Upper lobe of left lung (tissue), 6 donors: ENCODE measurements at regions not wholly inside any gene's neighbourhood (a gene's known extent, or its start where the extent isn't known, plus 50 kb on each side); places are given as distances from the start of the nearest gene placed in this dataset.
"Not testable (repeated sequence)": the region's sequence is repeated elsewhere in the genome, so short reads cannot be mapped to it uniquely, and the experiment has no call there.

Source experiments
- ATAC-seq, 2 donors: fragments of 200-7000 bp; cut with Tn5 transposase; one replicate each; pipeline ENCODE4 v1.9.1; 2022; ENCODE audit warnings: mild to moderate bottlenecking in 2 of 2, moderate library complexity in 2 of 2; ENCODE audit not compliant: low FRiP score in 2 of 2
- DNase-seq, 2 donors: peaks; one replicate each; pipeline ENCODE4 v3.0.0-alpha.2; 2019 to 2020
- H3K27ac ChIP-seq, 4 donors: fragments of 200-600 bp; sonication (generic); one replicate each; pipeline ENCODE4 v1.5.1; 2016 to 2019
- H3K27me3 ChIP-seq, 4 donors: fragments of 200-600 bp; sonication (generic); one replicate each; pipeline ENCODE4 v1.5.1; 2017 to 2019
- H3K36me3 ChIP-seq, 4 donors: fragments of 200-600 bp; sonication (generic); one replicate each; pipeline ENCODE4 v1.5.1; 2016 to 2019
- H3K4me1 ChIP-seq, 4 donors: fragments of 200-600 bp; sonication (generic); one replicate each; pipeline ENCODE4 v1.5.1; 2018 to 2019
- H3K4me3 ChIP-seq, 4 donors: fragments of 200-600 bp; sonication (generic); one replicate each; pipeline ENCODE4 v1.5.1; 2017 to 2019; ENCODE audit warnings: mild to moderate bottlenecking in 2 of 4, moderate library complexity in 1 of 4
- H3K9me3 ChIP-seq, 4 donors: fragments of 200-600 bp; sonication (generic); one replicate each; pipeline ENCODE4 v1.5.1; 2018 to 2019
- CTCF ChIP-seq, 6 experiments: fragments of 450-650 bp in 4 of 6; fragments of 200-600 bp in 2 of 6; sonication (generic) in 2 of 6; IDR thresholded peaks; one replicate each; pipeline ENCODE4 v1.5.1; 2016 to 2019; ENCODE audit warnings: antibody characterized with exemption in 6 of 6
- WGBS, 2 donors: methylation state at CpG; one replicate each; pipeline ENCODE4 v1.1.5; 2017 to 2018; 5-methylcytosine and 5-hydroxymethylcytosine counted together
- donor health status: DM: no; HTN: no; CAD: no; lungs with moderate emphysema.
- donor health status: DM: no; HTN: yes; CAD: no; lungs with severe emphysema.

- Histone ChIP-seq H3K36me3 (peaks cover 0 to 27% (median 5%) of the 10 kb centered on the region in 4 donors), H3K27ac (peak overlapping the region in 1 of 4 donors; percentile 0)
- 82 to 84% methylated on average over 10 of the region's 10 CpGs for WGBS, 2 donors
- peak in 1 of 2 donors; percentile 76 for DNase-seq
- H3K27me3 ChIP-seq, ATAC-seq, H3K9me3 ChIP-seq, H3K4me3 ChIP-seq, H3K4me1 ChIP-seq: not testable (repeated sequence)
Measured at GRCh38 chr5:34179453-34180190, 136.6 kb upstream of the C1QTNF3 start.

DNA sequence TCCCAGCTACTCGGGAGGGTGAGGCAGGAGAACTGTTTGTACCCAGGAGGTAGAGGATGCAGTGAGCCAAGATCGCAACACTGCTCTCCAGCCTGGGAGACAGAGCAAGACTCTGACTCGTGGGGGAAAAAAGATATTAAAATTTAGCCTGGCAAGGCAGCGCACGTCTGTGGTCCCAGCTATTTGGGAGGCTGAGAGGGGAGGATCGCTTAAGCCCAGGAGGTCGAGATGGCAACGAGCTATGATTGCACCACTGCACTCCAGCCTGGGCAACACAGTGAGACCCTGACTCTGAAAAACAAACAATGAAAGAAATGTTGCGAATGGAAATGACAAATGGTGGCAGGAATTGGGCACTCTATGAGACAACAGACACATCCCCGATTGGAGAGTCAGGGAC lies 137.2 kb upstream of the C1QTNF3 start:
- 93 to 96% methylated on average over 10 of the region's 10 CpGs for WGBS, 2 donors
- H3K27me3 ChIP-seq, H3K4me3 ChIP-seq, H3K27ac ChIP-seq, H3K9me3 ChIP-seq, H3K4me1 ChIP-seq, ATAC-seq, DNase-seq: not testable (repeated sequence)
- H3K36me3 ChIP-seq, result peaks cover 0 to 21% (median 3%) of the 10 kb centered on the region in 4 donors

GRCh38 chr5:34180940-34181614 lies 138.1 kb upstream of the C1QTNF3 start:
- H3K4me3 ChIP-seq, H3K27ac ChIP-seq, ATAC-seq, H3K9me3 ChIP-seq, H3K4me1 ChIP-seq, H3K27me3 ChIP-seq: not testable (repeated sequence)
- WGBS, 2 donors, result 78 to 83% methylated on average over 11 to 12 of the region's 14 CpGs
- DNase-seq, result peak in 1 of 2 donors; percentile 28
- peaks cover 0 to 18% (median 2%) of the 10 kb centered on the region in 4 donors for H3K36me3 ChIP-seq

DNA sequence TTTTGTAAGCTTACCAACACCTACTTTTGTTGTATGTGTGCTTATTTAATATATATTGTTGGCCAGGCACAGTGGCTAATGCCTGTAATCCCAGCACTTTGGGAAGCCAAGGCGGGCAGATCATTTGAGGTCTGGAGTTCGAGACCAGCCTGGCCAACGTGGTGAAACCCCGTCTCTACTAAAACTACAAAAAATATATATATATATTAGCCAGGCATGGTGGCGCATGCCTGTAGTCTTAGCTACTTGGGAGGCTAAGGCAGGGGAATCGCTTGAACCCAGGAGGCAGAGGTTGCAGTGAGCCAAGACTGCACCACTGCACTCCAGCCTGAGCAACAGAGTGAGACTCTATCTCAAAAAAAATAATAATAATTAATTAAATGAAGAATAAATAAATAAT lies 142.0 kb upstream of the C1QTNF3 start:
- not testable (repeated sequence) for H3K4me3 ChIP-seq, H3K27me3 ChIP-seq, DNase-seq, H3K4me1 ChIP-seq, H3K27ac ChIP-seq, H3K9me3 ChIP-seq, ATAC-seq
- peaks cover 0 to 21% (median 4%) of the 10 kb centered on the region in 4 donors for H3K36me3 ChIP-seq
- WGBS, 2 donors, result 93 to 99% methylated on average over 6 of the region's 6 CpGs

- H3K27ac ChIP-seq, H3K27me3 ChIP-seq, ATAC-seq, H3K9me3 ChIP-seq, H3K4me3 ChIP-seq, H3K4me1 ChIP-seq, DNase-seq: not testable (repeated sequence)
- H3K36me3 ChIP-seq, result peaks cover 0 to 22% (median 5%) of the 10 kb centered on the region in 4 donors
- WGBS, 2 donors, result 92 to 94% methylated on average over 2 of the region's 2 CpGs
Measured at GRCh38 chr5:34185572-34185971, 142.6 kb upstream of the C1QTNF3 start.

DNA sequence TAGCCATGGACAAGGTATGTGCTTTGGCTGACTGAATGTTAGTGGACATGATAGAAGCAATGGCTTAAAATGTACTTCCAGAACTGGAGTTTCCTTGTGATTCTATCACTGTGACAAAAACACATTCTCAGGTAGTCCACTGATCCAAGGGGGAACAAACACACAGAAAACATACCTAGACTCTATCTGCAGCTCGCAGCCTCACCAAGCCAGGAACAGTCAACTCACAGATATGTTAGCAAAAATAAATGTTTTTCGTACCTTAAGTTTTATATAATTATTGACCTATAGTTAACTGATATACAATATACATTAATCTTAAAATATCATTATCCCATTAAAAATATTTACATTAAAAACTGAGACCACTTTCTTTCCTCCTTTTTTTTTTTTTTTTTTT lies 143.1 kb upstream of the C1QTNF3 start:
- peaks cover 0 to 23% (median 5%) of the 10 kb centered on the region in 4 donors for H3K36me3 ChIP-seq
- H3K9me3 ChIP-seq, H3K4me3 ChIP-seq, H3K4me1 ChIP-seq, ATAC-seq, H3K27ac ChIP-seq, H3K27me3 ChIP-seq, DNase-seq: not testable (repeated sequence)
- 97 to 98% methylated on average over 2 of the region's 2 CpGs for WGBS, 2 donors

DNA sequence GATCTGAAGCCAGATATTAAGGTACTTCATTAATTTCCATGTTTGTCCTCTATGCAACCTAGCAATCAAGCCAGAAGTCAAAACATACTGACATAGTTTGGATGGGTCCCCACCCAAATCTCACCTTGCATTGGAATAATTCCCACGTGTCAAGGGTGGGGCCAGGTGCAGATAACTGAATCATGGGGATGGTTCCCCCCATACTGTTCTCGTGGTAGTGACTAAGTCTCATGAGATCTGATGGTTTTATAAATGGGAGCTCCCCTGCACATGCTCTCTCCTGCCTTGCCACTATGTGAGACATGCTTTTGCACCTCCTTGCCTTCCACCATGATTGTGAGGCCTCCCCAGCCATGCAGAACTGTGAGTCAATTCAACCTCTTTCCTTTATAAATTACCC lies 143.9 kb upstream of the C1QTNF3 start:
- not testable (repeated sequence) for DNase-seq, H3K4me1 ChIP-seq, H3K27ac ChIP-seq, ATAC-seq, H3K9me3 ChIP-seq, H3K4me3 ChIP-seq, H3K27me3 ChIP-seq
- WGBS, 2 donors, result 91 to 93% methylated on average over 2 of the region's 2 CpGs
- peaks cover 0 to 26% (median 7%) of the 10 kb centered on the region in 4 donors for H3K36me3 ChIP-seq

- 94 to 96% methylated on average over 4 of the region's 4 CpGs for WGBS, 2 donors
- H3K4me3 ChIP-seq, H3K27ac ChIP-seq, H3K9me3 ChIP-seq, H3K4me1 ChIP-seq, DNase-seq, H3K27me3 ChIP-seq, ATAC-seq: not testable (repeated sequence)
- H3K36me3 ChIP-seq, result peaks cover 0 to 27% (median 7%) of the 10 kb centered on the region in 4 donors
Measured at GRCh38 chr5:34187441-34187840, 144.4 kb upstream of the C1QTNF3 start.

GRCh38 chr5:34188001-34188822 lies 145.2 kb upstream of the C1QTNF3 start:
- H3K27me3 ChIP-seq, H3K4me3 ChIP-seq, H3K9me3 ChIP-seq, ATAC-seq, H3K27ac ChIP-seq, H3K4me1 ChIP-seq: not testable (repeated sequence)
- 87 to 92% methylated on average over 6 to 10 of the region's 11 CpGs for WGBS, 2 donors
- peak in 4 of 6 experiments; percentile 31 to 52 (median 41) for TF ChIP-seq CTCF (IDR thresholded peaks at IDR 0.05)
- H3K36me3 ChIP-seq, result peaks cover 0 to 28% (median 7%) of the 10 kb centered on the region in 4 donors
- DNase-seq, result peak; percentile 72 to 88

- ATAC-seq, H3K4me1 ChIP-seq, H3K27me3 ChIP-seq, H3K27ac ChIP-seq, H3K4me3 ChIP-seq, H3K9me3 ChIP-seq: not testable (repeated sequence)
- peaks cover 0 to 33% (median 7%) of the 10 kb centered on the region in 4 donors for H3K36me3 ChIP-seq
- WGBS, 2 donors, result 97 to 98% methylated on average over 18 to 21 of the region's 21 CpGs
- DNase-seq, result peak; percentile 30 to 88
Measured at GRCh38 chr5:34189246-34189645, 146.2 kb upstream of the C1QTNF3 start.

DNA sequence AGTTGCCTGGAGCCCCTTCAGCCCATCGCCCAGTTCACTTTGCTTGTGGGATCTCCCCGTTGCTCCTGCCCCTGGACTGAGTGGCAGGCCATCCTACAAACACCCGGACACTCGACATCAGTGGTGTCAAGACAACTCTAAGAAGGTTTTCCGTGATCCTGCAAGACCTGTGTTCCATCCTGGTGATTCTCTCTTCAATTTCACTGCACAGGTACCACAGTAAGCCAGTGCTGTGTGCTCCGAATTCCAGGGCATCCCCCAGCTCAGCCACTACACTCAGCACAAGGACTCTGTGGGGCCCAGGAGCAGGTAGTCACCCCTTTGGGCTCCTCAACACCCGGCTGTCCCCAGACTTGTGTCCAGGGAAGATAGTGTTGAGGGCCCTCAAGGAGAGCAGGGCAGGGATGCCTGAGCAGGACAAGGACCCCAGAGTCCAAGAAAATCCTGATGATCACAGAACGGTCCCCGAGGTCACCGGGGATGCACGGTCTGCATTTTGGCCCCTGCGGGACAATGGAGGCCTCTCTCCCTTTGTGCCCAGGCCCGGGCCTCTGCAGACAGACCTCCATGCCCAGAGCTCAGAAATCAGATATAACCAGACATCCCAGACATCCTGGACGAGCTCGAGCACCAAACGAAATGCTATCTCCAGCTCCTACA lies 146.9 kb upstream of the C1QTNF3 start:
- not testable (repeated sequence) for H3K27ac ChIP-seq, H3K4me3 ChIP-seq, ATAC-seq, H3K27me3 ChIP-seq, H3K4me1 ChIP-seq, H3K9me3 ChIP-seq
- peaks cover 0 to 33% (median 7%) of the 10 kb centered on the region in 4 donors for H3K36me3 ChIP-seq
- 96 to 97% methylated on average over 15 to 16 of the region's 16 CpGs for WGBS, 2 donors
- peak; percentile 25 to 86 for DNase-seq
